Sigmoid colon (tissue), 3 donors: ENCODE measurements at regions not wholly inside any gene's neighbourhood (a gene's known extent, or its start where the extent isn't known, plus 50 kb on each side); places are given as distances from the start of the nearest gene placed in this dataset.

Experiments used
- POLR2A ChIP-seq, 2 donors: fragments of 450-650 bp; IDR thresholded peaks; one replicate each; pipeline ENCODE4 v1.6.1; 2016; ENCODE audit warnings: antibody characterized with exemption in 2 of 2, mild to moderate bottlenecking in 2 of 2, moderate library complexity in 2 of 2
- TF ChIP-seq, protein P1 (sequence below), 4 experiments: fragments of 450-650 bp in 3 of 4; fragments of 200-600 bp in 1 of 4; IDR thresholded peaks; one replicate each; pipeline ENCODE4 v1.5.1; 2016 to 2019; ENCODE audit warnings: antibody characterized with exemption in 4 of 4, mild to moderate bottlenecking in 3 of 4, moderate library complexity in 2 of 4

- TF ChIP-seq, protein P1, sequence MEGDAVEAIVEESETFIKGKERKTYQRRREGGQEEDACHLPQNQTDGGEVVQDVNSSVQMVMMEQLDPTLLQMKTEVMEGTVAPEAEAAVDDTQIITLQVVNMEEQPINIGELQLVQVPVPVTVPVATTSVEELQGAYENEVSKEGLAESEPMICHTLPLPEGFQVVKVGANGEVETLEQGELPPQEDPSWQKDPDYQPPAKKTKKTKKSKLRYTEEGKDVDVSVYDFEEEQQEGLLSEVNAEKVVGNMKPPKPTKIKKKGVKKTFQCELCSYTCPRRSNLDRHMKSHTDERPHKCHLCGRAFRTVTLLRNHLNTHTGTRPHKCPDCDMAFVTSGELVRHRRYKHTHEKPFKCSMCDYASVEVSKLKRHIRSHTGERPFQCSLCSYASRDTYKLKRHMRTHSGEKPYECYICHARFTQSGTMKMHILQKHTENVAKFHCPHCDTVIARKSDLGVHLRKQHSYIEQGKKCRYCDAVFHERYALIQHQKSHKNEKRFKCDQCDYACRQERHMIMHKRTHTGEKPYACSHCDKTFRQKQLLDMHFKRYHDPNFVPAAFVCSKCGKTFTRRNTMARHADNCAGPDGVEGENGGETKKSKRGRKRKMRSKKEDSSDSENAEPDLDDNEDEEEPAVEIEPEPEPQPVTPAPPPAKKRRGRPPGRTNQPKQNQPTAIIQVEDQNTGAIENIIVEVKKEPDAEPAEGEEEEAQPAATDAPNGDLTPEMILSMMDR (IDR thresholded peaks at IDR 0.05), result no peak
- TF ChIP-seq POLR2A (IDR thresholded peaks at IDR 0.05), result no peak
Measured at GRCh38 chr10:80964179-80964578, 426.5 kb downstream of the SH2D4B start.
